PFSK-1 (cell line): ENCODE measurements at regions not wholly inside any gene's neighbourhood (a gene's known extent, or its start where the extent isn't known, plus 50 kb on each side); places are given as distances from the start of the nearest gene placed in this dataset.

Source experiments
- FOXP2 ChIP-seq: optimal IDR thresholded peaks from 2 replicates; pipeline ENCODE3; 2011; ENCODE audit warnings: borderline replicate concordance, control low read depth, inconsistent platforms; ENCODE audit not compliant: insufficient read depth; ENCODE audit errors: extremely low read length, extremely low read depth
- POLR2AphosphoS5 ChIP-seq: IDR thresholded peaks from 2 replicates; pipeline ENCODE4 v1.6.1; 2012; ENCODE audit warnings: low read depth, mild to moderate bottlenecking, control low read depth, low read length, moderate library complexity
- SIN3A ChIP-seq: IDR thresholded peaks from 2 replicates; pipeline ENCODE4 v1.6.1; 2012; ENCODE audit warnings: mild to moderate bottlenecking, low read length, moderate library complexity, borderline replicate concordance; ENCODE audit not compliant: insufficient read depth
- TAF1 ChIP-seq: IDR thresholded peaks from 2 replicates; pipeline ENCODE4 v1.6.1; 2012; ENCODE audit warnings: low read length, control low read depth, borderline replicate concordance; ENCODE audit not compliant: insufficient read depth
- TF ChIP-seq, protein P1 (sequence below), 2 experiments: IDR thresholded peaks; 2 replicates each; pipeline versions ENCODE4 v1.6.1 to v1.8.0; 2011 to 2012; ENCODE audit warnings: low read depth in 2 of 2, low read length in 2 of 2, control low read depth in 1 of 2, inconsistent platforms in 1 of 2, mild to moderate bottlenecking in 1 of 2, moderate library complexity in 1 of 2; ENCODE audit not compliant: insufficient read depth in 1 of 2

- TF ChIP-seq FOXP2: no peak
- no peak for TF ChIP-seq POLR2AphosphoS5
- no peak for TF ChIP-seq SIN3A
- TF ChIP-seq TAF1: no peak
- TF ChIP-seq, protein P1, sequence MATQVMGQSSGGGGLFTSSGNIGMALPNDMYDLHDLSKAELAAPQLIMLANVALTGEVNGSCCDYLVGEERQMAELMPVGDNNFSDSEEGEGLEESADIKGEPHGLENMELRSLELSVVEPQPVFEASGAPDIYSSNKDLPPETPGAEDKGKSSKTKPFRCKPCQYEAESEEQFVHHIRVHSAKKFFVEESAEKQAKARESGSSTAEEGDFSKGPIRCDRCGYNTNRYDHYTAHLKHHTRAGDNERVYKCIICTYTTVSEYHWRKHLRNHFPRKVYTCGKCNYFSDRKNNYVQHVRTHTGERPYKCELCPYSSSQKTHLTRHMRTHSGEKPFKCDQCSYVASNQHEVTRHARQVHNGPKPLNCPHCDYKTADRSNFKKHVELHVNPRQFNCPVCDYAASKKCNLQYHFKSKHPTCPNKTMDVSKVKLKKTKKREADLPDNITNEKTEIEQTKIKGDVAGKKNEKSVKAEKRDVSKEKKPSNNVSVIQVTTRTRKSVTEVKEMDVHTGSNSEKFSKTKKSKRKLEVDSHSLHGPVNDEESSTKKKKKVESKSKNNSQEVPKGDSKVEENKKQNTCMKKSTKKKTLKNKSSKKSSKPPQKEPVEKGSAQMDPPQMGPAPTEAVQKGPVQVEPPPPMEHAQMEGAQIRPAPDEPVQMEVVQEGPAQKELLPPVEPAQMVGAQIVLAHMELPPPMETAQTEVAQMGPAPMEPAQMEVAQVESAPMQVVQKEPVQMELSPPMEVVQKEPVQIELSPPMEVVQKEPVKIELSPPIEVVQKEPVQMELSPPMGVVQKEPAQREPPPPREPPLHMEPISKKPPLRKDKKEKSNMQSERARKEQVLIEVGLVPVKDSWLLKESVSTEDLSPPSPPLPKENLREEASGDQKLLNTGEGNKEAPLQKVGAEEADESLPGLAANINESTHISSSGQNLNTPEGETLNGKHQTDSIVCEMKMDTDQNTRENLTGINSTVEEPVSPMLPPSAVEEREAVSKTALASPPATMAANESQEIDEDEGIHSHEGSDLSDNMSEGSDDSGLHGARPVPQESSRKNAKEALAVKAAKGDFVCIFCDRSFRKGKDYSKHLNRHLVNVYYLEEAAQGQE (IDR thresholded peaks at IDR 0.05; ENCODE audit: insufficient read depth in 1 of 2, low read depth in 2 of 2, low read length in 2 of 2): no peak
Observed at GRCh38 chr2:105504459-105504858, 105.6 kb upstream of the FHL2 start.
